Hematopoietic multipotent progenitor cell treated with erythropoietin and hydrocortisone succinate and interleukin-3 and kit ligand, for 6 days (in vitro differentiated cells): ENCODE measurements at regions not wholly inside any gene's neighbourhood (a gene's known extent, or its start where the extent isn't known, plus 50 kb on each side); places are given as distances from the start of the nearest gene placed in this dataset.

Source experiments
- DNase-seq: peaks from one replicate; pipeline ENCODE4 v3.0.0-alpha.2; 2015

- no peak for DNase-seq
Observed at GRCh38 chr5:82799361-82800077, 277.7 kb downstream of the TMEM167A start.

GRCh38 chr5:82798676-82799075 lies 278.5 kb downstream of the TMEM167A start:
- no peak for DNase-seq

GRCh38 chr5:82796643-82797416 lies 280.4 kb downstream of the TMEM167A start:
- DNase-seq, result peak; percentile 23

GRCh38 chr5:82794876-82795275 lies 282.3 kb downstream of the TMEM167A start:
- no peak for DNase-seq

GRCh38 chr5:82793808-82794419 lies 283.3 kb downstream of the TMEM167A start:
- peak; percentile 45 for DNase-seq

GRCh38 chr5:82792096-82792495 lies 285.1 kb downstream of the TMEM167A start:
- DNase-seq, result no peak

- no peak for DNase-seq
Observed at GRCh38 chr5:82789095-82789494, 288.1 kb downstream of the TMEM167A start.

GRCh38 chr5:82786748-82787147 lies 290.4 kb downstream of the TMEM167A start:
- DNase-seq, result no peak

GRCh38 chr5:82785882-82786509 lies 291.2 kb downstream of the TMEM167A start:
- DNase-seq, result no peak

- DNase-seq, result no peak
Observed at GRCh38 chr5:82785456-82785855, 291.7 kb downstream of the TMEM167A start.

GRCh38 chr5:82784521-82784920 lies 292.7 kb downstream of the TMEM167A start:
- no peak for DNase-seq

GRCh38 chr5:82777106-82777505 lies 300.1 kb downstream of the TMEM167A start:
- DNase-seq, result no peak

GRCh38 chr5:82772281-82772680 lies 304.9 kb downstream of the TMEM167A start:
- no peak for DNase-seq

- no peak for DNase-seq
Observed at GRCh38 chr5:82766206-82766605, 311.0 kb downstream of the TMEM167A start.

GRCh38 chr5:82765765-82766164 lies 311.4 kb downstream of the TMEM167A start:
- DNase-seq, result no peak

- no peak for DNase-seq
Observed at GRCh38 chr5:82760856-82761255, 316.3 kb downstream of the TMEM167A start.

GRCh38 chr5:82758881-82759280 lies 318.3 kb downstream of the TMEM167A start:
- no peak for DNase-seq

- no peak for DNase-seq
Observed at GRCh38 chr5:82754759-82755158, 322.4 kb downstream of the TMEM167A start.

- no peak for DNase-seq
Observed at GRCh38 chr5:82754036-82754746, 323.0 kb downstream of the TMEM167A start.

- DNase-seq, result no peak
Observed at GRCh38 chr5:82753374-82753773, 323.8 kb downstream of the TMEM167A start.

GRCh38 chr5:82749461-82749820 lies 327.8 kb downstream of the TMEM167A start:
- DNase-seq, result peak; percentile 7

- peak; percentile 5 for DNase-seq
Observed at GRCh38 chr5:82748688-82749460, 328.3 kb downstream of the TMEM167A start.
